ENCODE measurements at regions not wholly inside any gene's neighbourhood (a gene's known extent, or its start where the extent isn't known, plus 50 kb on each side); places are given as distances from the start of the nearest gene placed in this dataset.

GRCh38 chr1:73343947-73344346 lies 854.0 kb downstream of the LRRIQ3 start:
- TF ChIP-seq ZNF274 (IDR thresholded peaks at IDR 0.05; ENCODE audit: low read depth, low read length) (no peak), YY1 (IDR thresholded peaks at IDR 0.05; ENCODE audit: insufficient read depth, insufficient read length) (no peak), SUZ12 (IDR thresholded peaks at IDR 0.05; ENCODE audit: extremely low read depth, insufficient read depth, insufficient read length) (no peak)

All from NT2/D1 (cell line).